IMR-90 (cell line): ENCODE measurements at regions not wholly inside any gene's neighbourhood (a gene's known extent, or its start where the extent isn't known, plus 50 kb on each side); places are given as distances from the start of the nearest gene placed in this dataset.

ENCODE experiments used
- ATAC-seq: fragments of 200-7000 bp; cut with Tn5 transposase; 2 replicates; pipeline ENCODE4 v1.9.1; 2020; ENCODE audit warnings: low read depth, mild to moderate bottlenecking, moderate library complexity
- BruUV-seq: library from RNA; stranded (reverse); fragments of 400-500 nt; replicated peaks from 2 replicates; lab custom pipeline; 2021; lab: Mats Ljungman, UMichigan
- CTCF ChIA-PET: fragments of 300-600 bp; formaldehyde crosslinking; extraction: SDS; loops from one replicate; lab custom pipeline; 2021; ENCODE audit warnings: antibody characterized with exemption; lab: Yijun Ruan, JAX
- POLR2A ChIA-PET: fragments of 300-600 bp; sonication (Branson Sonifier 250); formaldehyde crosslinking; loops from one replicate; lab custom pipeline; 2022; ENCODE audit warnings: antibody characterized with exemption; ENCODE audit not compliant: unreplicated experiment; lab: Charles Lee
- DNase-seq: peaks from one replicate; pipeline ENCODE4 v3.0.0; 2013
- H2AFZ ChIP-seq: replicated peaks from 2 replicates; pipeline ENCODE3; 2013; ENCODE audit warnings: low read length, mild to moderate bottlenecking; ENCODE audit not compliant: poor library complexity
- H2AK5ac ChIP-seq: 2 replicates; pipeline ENCODE4 v1.6.1; 2013; ENCODE audit warnings: low read depth, low read length, inconsistent platforms
- H2AK9ac ChIP-seq: replicated peaks from 2 replicates; pipeline ENCODE3; 2013; ENCODE audit warnings: mild to moderate bottlenecking, low read depth, low read length, moderate library complexity; ENCODE audit not compliant: poor library complexity
- H2BK120ac ChIP-seq: 2 replicates; pipeline ENCODE4 v1.6.1; 2013; ENCODE audit warnings: low read depth, low read length, inconsistent platforms
- H2BK15ac ChIP-seq: 3 replicates; pipeline ENCODE4 v1.6.1; 2013; ENCODE audit warnings: low read depth, low read length, inconsistent platforms
- H2BK20ac ChIP-seq: 2 replicates; pipeline ENCODE4 v1.6.1; 2013; ENCODE audit warnings: low read depth, mild to moderate bottlenecking, inconsistent platforms, low read length, moderate library complexity
- H2BK5ac ChIP-seq: 2 replicates; pipeline ENCODE4 v1.6.1; 2013; ENCODE audit warnings: mild to moderate bottlenecking, low read depth, low read length, inconsistent platforms; ENCODE audit not compliant: poor library complexity, severe bottlenecking
- H3K14ac ChIP-seq: replicated peaks from 2 replicates; pipeline ENCODE4 v1.6.1; 2013; ENCODE audit warnings: low read depth, low read length, inconsistent platforms
- H3K18ac ChIP-seq: 2 replicates; pipeline ENCODE4 v1.6.1; 2013; ENCODE audit warnings: low read depth, low read length, control low read depth
- H3K23ac ChIP-seq: 2 replicates; pipeline ENCODE4 v1.6.1; 2013; ENCODE audit warnings: low read depth, low read length, inconsistent platforms
- H3K27ac ChIP-seq: 2 replicates; pipeline ENCODE4 v1.5.1; 2013; ENCODE audit warnings: mild to moderate bottlenecking, control low read depth, low read length; ENCODE audit not compliant: insufficient read depth
- H3K27me3 ChIP-seq: 2 replicates; pipeline ENCODE4 v1.6.1; 2013; ENCODE audit warnings: low read length; ENCODE audit not compliant: control insufficient read depth, insufficient read depth
- H3K36me3 ChIP-seq: 2 replicates; pipeline ENCODE4 v1.6.1; 2013; ENCODE audit warnings: low read length, mixed read lengths; ENCODE audit not compliant: control insufficient read depth, insufficient read depth
- H3K4ac ChIP-seq: 2 replicates; pipeline ENCODE4 v1.6.1; 2013; ENCODE audit warnings: low read depth, low read length, inconsistent platforms
- H3K4me1 ChIP-seq: 2 replicates; pipeline ENCODE4 v1.6.1; 2013; ENCODE audit warnings: low read length, mixed read lengths; ENCODE audit not compliant: control insufficient read depth, insufficient read depth
- H3K4me2 ChIP-seq: 2 replicates; pipeline ENCODE4 v1.6.1; 2013; ENCODE audit warnings: low read depth, mild to moderate bottlenecking, control low read depth, low read length, moderate library complexity
- H3K4me3 ChIP-seq: 2 replicates; pipeline ENCODE4 v1.5.1; 2013; ENCODE audit warnings: low read depth, mild to moderate bottlenecking, control low read depth, low read length, moderate library complexity; ENCODE audit not compliant: insufficient read depth
- H3K56ac ChIP-seq: 2 replicates; pipeline ENCODE4 v1.6.1; 2013; ENCODE audit warnings: low read length, inconsistent platforms; ENCODE audit not compliant: insufficient read depth; ENCODE audit errors: extremely low read depth
- H3K79me1 ChIP-seq, 2 experiments: 2 replicates each; pipeline ENCODE4 v1.6.1; 2013; ENCODE audit warnings: low read length in 2 of 2, inconsistent platforms in 1 of 2, low read depth in 1 of 2
- H3K9ac ChIP-seq: 2 replicates; pipeline ENCODE4 v1.6.1; 2013; ENCODE audit warnings: low read depth, low read length, control low read depth
- H3K9me1 ChIP-seq: 2 replicates; pipeline ENCODE4 v1.6.1; 2013; ENCODE audit warnings: low read length, inconsistent platforms; ENCODE audit not compliant: insufficient read depth
- H3K9me3 ChIP-seq: 2 replicates; pipeline ENCODE4 v1.6.1; 2013; ENCODE audit warnings: low read length; ENCODE audit not compliant: control insufficient read depth, insufficient read depth
- H4K20me1 ChIP-seq: 2 replicates; pipeline ENCODE4 v1.6.1; 2013; ENCODE audit warnings: low read length, inconsistent platforms; ENCODE audit not compliant: insufficient read depth
- H4K5ac ChIP-seq: 2 replicates; pipeline ENCODE4 v1.6.1; 2013; ENCODE audit warnings: mild to moderate bottlenecking, low read depth, low read length, control low read depth
- H4K8ac ChIP-seq, 2 experiments: 2 replicates each; pipeline ENCODE4 v1.6.1; 2013; ENCODE audit warnings: low read depth in 2 of 2, low read length in 2 of 2, control low read depth in 1 of 2, inconsistent platforms in 1 of 2
- H4K91ac ChIP-seq: 2 replicates; pipeline ENCODE4 v1.6.1; 2013; ENCODE audit warnings: low read depth, low read length, inconsistent platforms; ENCODE audit not compliant: insufficient read depth
- BHLHE40 ChIP-seq: fragments of 150-350 bp; IDR thresholded peaks from 2 replicates; pipeline ENCODE4 v1.6.1; 2016; ENCODE audit warnings: mild to moderate bottlenecking, low read depth, low read length
- FOS ChIP-seq: fragments of 150-350 bp; IDR thresholded peaks from 2 replicates; pipeline ENCODE4 v1.6.1; 2016; ENCODE audit warnings: low read depth, low read length
- MAFK ChIP-seq: IDR thresholded peaks from 2 replicates; pipeline ENCODE4 v1.6.1; 2012; ENCODE audit warnings: low read depth, low read length, improper control_type of control experiment
- MXI1 ChIP-seq: IDR thresholded peaks from 2 replicates; pipeline ENCODE4 v1.6.1; 2012; ENCODE audit warnings: low read depth, mild to moderate bottlenecking, low read length, moderate library complexity, borderline replicate concordance
- POLR2A ChIP-seq: IDR thresholded peaks from 2 replicates; pipeline ENCODE4 v1.6.1; 2012; ENCODE audit warnings: mild to moderate bottlenecking, low read depth, low read length
- RAD21 ChIP-seq: IDR thresholded peaks from 2 replicates; pipeline ENCODE4 v1.6.1; 2012; ENCODE audit warnings: low read length, improper control_type of control experiment
- RCOR1 ChIP-seq: IDR thresholded peaks from 2 replicates; pipeline ENCODE4 v1.6.1; 2012; ENCODE audit warnings: mild to moderate bottlenecking, low read length, improper control_type of control experiment; ENCODE audit not compliant: insufficient replicate concordance
- RFX5 ChIP-seq: IDR thresholded peaks from 2 replicates; pipeline ENCODE4 v1.8.0; 2012; ENCODE audit warnings: low read depth, mild to moderate bottlenecking, low read length, moderate library complexity
- SMC3 ChIP-seq: fragments of 150-350 bp; IDR thresholded peaks from 2 replicates; pipeline ENCODE4 v1.6.1; 2016; ENCODE audit warnings: low read depth, mild to moderate bottlenecking, antibody characterized with exemption, low read length, moderate library complexity
- WGBS, 2 experiments: methylation state at CpG; one replicate each; pipeline versions ENCODE4 v1.1.5 to v1.1.7; 2013; ENCODE audit warnings: missing lambda C conversion rate in 2 of 2; ENCODE audit not compliant: insufficient read length in 1 of 2; ENCODE audit errors: extremely low coverage in 2 of 2; 5-methylcytosine and 5-hydroxymethylcytosine counted together
- dilution Hi-C: fragments of 300-500 bp; cut with HindIII; formaldehyde crosslinking; loops from one replicate; pipeline ENCODE4 v1.14.3; 2018; ENCODE audit warnings: low sequenced_read_pairs; ENCODE audit not compliant: unreplicated experiment
- in situ Hi-C: fragments of 300-500 bp; cut with MboI; formaldehyde crosslinking; loops from 3 replicates; pipeline ENCODE4 v1.14.3; 2019; ENCODE audit warnings: low sequenced_read_pairs, inconsistent platforms, mixed read lengths
- intact Hi-C: fragments of 100-400 bp; cut with micrococcal nuclease; formaldehyde crosslinking; loops from 2 replicates; pipeline ENCODE4 v1.10.0; 2022
- TF ChIP-seq, protein P1 (sequence below): fragments of 150-350 bp; IDR thresholded peaks from 2 replicates; pipeline ENCODE4 v1.6.1; 2016; ENCODE audit warnings: low read depth, mild to moderate bottlenecking, low read length, moderate library complexity, borderline replicate concordance
- TF ChIP-seq, protein P2 (sequence below): conservative IDR thresholded peaks from 2 replicates; pipeline ENCODE4 v1.5.1; 2012; ENCODE audit warnings: mild to moderate bottlenecking, low read depth, low read length, improper control_type of control experiment
- TF ChIP-seq, protein P3 (sequence below): fragments of 150-350 bp; IDR thresholded peaks from 2 replicates; pipeline ENCODE4 v1.6.1; 2017; ENCODE audit warnings: mild to moderate bottlenecking, antibody characterized with exemption, low read length, low read depth

GRCh38 chr1:200296091-200296661 lies 113.7 kb downstream of the ZNF281 start:
- ChIA-PET POLR2A (no interaction called here), CTCF (interaction anchor here (0.8 kb wide), 1 partner anchor 611 kb away, joined by 3 read pairs; no protein-coding TSS in a partner anchor)
- no peak overlapping the region for H3K4me3 ChIP-seq
- no peak overlapping the region for H4K8ac ChIP-seq
- dilution Hi-C loops (no loop called here), in situ Hi-C loops (no loop called here), intact Hi-C loops (no loop called here)
- no peak overlapping the region for H2BK20ac ChIP-seq
- H3K9me1 ChIP-seq, result no peaks in the 10 kb centered on the region
- H3K18ac ChIP-seq, result peak overlapping the region; percentile 68; the same call in 1 of the 2 replicates
- no CpG with 5 or more reads among the region's 2 CpGs for WGBS, 2 experiments
- H2BK15ac ChIP-seq, result no peak overlapping the region
- no peak overlapping the region for H3K4ac ChIP-seq
- H4K5ac ChIP-seq, result peak overlapping the region; percentile 48; the same call in 1 of the 2 replicates
- no peak overlapping the region for H2AK5ac ChIP-seq
- ATAC-seq (no peak), DNase-seq (no peak)
- TF ChIP-seq, protein P1, sequence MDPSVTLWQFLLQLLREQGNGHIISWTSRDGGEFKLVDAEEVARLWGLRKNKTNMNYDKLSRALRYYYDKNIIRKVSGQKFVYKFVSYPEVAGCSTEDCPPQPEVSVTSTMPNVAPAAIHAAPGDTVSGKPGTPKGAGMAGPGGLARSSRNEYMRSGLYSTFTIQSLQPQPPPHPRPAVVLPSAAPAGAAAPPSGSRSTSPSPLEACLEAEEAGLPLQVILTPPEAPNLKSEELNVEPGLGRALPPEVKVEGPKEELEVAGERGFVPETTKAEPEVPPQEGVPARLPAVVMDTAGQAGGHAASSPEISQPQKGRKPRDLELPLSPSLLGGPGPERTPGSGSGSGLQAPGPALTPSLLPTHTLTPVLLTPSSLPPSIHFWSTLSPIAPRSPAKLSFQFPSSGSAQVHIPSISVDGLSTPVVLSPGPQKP, result no peak
- TF ChIP-seq BHLHE40 (no peak), MXI1 (no peak), RAD21 (no peak), RCOR1 (no peak), RFX5 (no peak), SMC3 (no peak), FOS (no peak), POLR2A (no peak), MAFK (no peak)
- TF ChIP-seq, protein P2, sequence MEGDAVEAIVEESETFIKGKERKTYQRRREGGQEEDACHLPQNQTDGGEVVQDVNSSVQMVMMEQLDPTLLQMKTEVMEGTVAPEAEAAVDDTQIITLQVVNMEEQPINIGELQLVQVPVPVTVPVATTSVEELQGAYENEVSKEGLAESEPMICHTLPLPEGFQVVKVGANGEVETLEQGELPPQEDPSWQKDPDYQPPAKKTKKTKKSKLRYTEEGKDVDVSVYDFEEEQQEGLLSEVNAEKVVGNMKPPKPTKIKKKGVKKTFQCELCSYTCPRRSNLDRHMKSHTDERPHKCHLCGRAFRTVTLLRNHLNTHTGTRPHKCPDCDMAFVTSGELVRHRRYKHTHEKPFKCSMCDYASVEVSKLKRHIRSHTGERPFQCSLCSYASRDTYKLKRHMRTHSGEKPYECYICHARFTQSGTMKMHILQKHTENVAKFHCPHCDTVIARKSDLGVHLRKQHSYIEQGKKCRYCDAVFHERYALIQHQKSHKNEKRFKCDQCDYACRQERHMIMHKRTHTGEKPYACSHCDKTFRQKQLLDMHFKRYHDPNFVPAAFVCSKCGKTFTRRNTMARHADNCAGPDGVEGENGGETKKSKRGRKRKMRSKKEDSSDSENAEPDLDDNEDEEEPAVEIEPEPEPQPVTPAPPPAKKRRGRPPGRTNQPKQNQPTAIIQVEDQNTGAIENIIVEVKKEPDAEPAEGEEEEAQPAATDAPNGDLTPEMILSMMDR, result no peak
- TF ChIP-seq, protein P3, sequence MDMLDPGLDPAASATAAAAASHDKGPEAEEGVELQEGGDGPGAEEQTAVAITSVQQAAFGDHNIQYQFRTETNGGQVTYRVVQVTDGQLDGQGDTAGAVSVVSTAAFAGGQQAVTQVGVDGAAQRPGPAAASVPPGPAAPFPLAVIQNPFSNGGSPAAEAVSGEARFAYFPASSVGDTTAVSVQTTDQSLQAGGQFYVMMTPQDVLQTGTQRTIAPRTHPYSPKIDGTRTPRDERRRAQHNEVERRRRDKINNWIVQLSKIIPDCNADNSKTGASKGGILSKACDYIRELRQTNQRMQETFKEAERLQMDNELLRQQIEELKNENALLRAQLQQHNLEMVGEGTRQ, result no peak
- no peak overlapping the region for H2AFZ ChIP-seq
- no peak overlapping the region for H3K56ac ChIP-seq
- H3K36me3 ChIP-seq, result no peaks in the 10 kb centered on the region
- no peaks in the 10 kb centered on the region for H3K9me3 ChIP-seq
- H3K9ac ChIP-seq, result no peak overlapping the region
- no peaks in the 10 kb centered on the region for H3K79me1 ChIP-seq
- H2BK120ac ChIP-seq, result no peak overlapping the region; the same call in 1 of the 2 replicates
- no peak overlapping the region for H4K91ac ChIP-seq
- BruUV-seq, result no TSS peak
- H3K14ac ChIP-seq, result no peak overlapping the region; the same call in 1 of the 2 replicates
- no peak overlapping the region for H3K27ac ChIP-seq
- H3K27me3 ChIP-seq, result no peaks in the 10 kb centered on the region
- H2AK9ac ChIP-seq, result no peak overlapping the region
- H4K20me1 ChIP-seq, result no peaks in the 10 kb centered on the region
- peak overlapping the region; percentile 24 for H2BK5ac ChIP-seq
- H3K4me2 ChIP-seq, result no peak overlapping the region
- H3K23ac ChIP-seq, result no peak overlapping the region
- peaks cover under 1% of the 10 kb centered on the region for H3K4me1 ChIP-seq
